ENCODE measurements at regions not wholly inside any gene's neighbourhood (a gene's known extent, or its start where the extent isn't known, plus 50 kb on each side); places are given as distances from the start of the nearest gene placed in this dataset.

DNA sequence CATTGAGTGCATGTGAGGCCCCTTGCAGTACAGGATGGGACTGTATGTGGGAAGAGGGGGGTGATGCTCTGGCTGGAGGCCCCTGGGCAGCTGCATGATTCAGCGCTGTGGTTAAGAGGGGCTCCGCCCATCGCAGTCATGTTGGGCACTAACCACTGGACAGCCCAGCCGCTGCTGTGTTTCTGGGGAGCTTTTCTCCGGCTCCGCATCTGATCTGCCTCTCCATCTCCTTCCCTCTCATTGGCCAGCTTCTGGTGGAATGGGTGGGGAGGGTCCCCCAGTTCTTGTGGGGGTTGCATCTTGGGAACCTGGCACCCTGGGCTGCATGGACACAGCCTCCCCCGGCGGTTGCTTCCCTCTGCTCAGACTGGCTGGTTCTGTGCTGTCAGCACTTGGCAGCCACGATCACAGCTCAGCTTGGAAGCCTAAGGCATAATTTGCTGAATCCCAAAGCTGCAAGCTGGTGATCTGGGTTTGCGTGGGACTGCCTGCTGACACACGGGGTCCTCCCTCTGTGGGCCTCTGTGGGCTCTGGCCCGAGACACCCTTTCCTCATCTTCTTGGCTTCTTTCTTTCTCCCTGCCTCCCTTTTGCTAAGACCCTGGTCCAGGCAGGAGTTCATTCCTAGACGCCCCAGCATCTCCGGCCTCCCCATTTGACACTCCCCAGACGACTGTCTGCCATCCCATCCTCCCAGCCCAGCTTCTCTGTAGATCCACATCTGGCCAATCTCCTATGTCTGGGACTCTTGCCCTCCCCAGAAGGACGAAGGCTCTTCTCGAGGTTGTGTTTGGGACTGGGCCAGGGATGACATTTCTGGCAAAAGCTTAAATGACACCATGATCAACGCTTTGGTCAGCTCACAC is 168.3 kb downstream of the SEC14L1 start:
- peak in 1 of 2 donors; percentile 33 for ATAC-seq (ENCODE audit: low read depth in 2 of 2)
- Histone ChIP-seq H3K27me3 (ENCODE audit: control insufficient read depth, insufficient read depth, low read length) (no peaks in the 10 kb centered on the region), H3K4me3 (ENCODE audit: low read depth, low read length) (no peak overlapping the region), H3K4me1 (ENCODE audit: control insufficient read depth, insufficient read depth, low read length, poor library complexity, severe bottlenecking) (no peaks in the 10 kb centered on the region), H3K27ac (ENCODE audit: insufficient read depth, low read length, poor library complexity, severe bottlenecking) (no peak overlapping the region), H3K36me3 (ENCODE audit: control insufficient read depth, insufficient read depth, low read length) (no peaks in the 10 kb centered on the region), H3K9me3 (ENCODE audit: control insufficient read depth in 2 of 2, low read length in 2 of 2) (no peaks in the 10 kb centered on the region)
- Mint-ChIP-seq H3K9me3 (no peaks in the 10 kb centered on the region), H3K4me1 (peaks cover 0 to 2% (median 0%) of the 10 kb centered on the region in 4 donors), H3K27ac (peak overlapping the region in 1 of 3 donors; percentile 76), H3K4me3 (no peak overlapping the region), H3K36me3 (no peaks in the 10 kb centered on the region), H3K27me3 (peaks cover 4% of the 10 kb centered on the region)
- no peak for DNase-seq

DNA sequence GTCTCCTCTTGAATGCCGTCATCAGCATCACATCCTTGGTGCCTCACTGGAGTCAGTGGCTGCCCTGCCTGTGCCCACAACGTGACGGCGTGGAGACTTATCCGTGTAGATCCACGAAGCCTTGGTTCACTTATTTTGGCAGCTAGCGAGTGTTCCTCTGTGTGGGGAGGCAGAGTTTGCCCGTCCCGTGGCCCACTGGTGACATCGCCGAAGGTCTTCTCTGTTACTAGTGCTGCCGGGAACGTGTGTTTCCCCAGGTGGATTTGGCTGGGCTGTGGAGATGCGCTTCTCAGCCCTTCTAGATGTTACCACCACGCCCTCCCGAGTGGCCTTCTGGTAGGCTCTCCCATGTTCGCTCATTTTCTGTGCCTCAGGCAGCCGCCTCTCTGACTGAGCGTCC is 169.6 kb downstream of the SEC14L1 start:
- H3K9me3 ChIP-seq (ENCODE audit: control insufficient read depth in 2 of 2, low read length in 2 of 2), result no peaks in the 10 kb centered on the region
- Mint-ChIP-seq H3K27ac (no peak overlapping the region), H3K27me3 (peaks cover 4% of the 10 kb centered on the region), H3K4me3 (no peak overlapping the region), H3K9me3 (no peaks in the 10 kb centered on the region), H3K36me3 (no peaks in the 10 kb centered on the region), H3K4me1 (peaks cover 0 to 2% (median 0%) of the 10 kb centered on the region in 4 donors)
- no peak for DNase-seq
- H3K4me1 ChIP-seq (ENCODE audit: control insufficient read depth, insufficient read depth, low read length, poor library complexity, severe bottlenecking), result no peaks in the 10 kb centered on the region
- no peak for ATAC-seq (ENCODE audit: low read depth in 2 of 2)
- no peaks in the 10 kb centered on the region for H3K27me3 ChIP-seq (ENCODE audit: control insufficient read depth, insufficient read depth, low read length)
- H3K4me3 ChIP-seq (ENCODE audit: low read depth, low read length), result no peak overlapping the region
- no peak overlapping the region for H3K27ac ChIP-seq (ENCODE audit: insufficient read depth, low read length, poor library complexity, severe bottlenecking)
- no peaks in the 10 kb centered on the region for H3K36me3 ChIP-seq (ENCODE audit: control insufficient read depth, insufficient read depth, low read length)

GRCh38 chr17:77311371-77311981 is 170.7 kb downstream of the SEC14L1 start:
- DNase-seq, result no peak
- no peak overlapping the region for H3K27ac Mint-ChIP-seq
- H3K36me3 ChIP-seq (ENCODE audit: control insufficient read depth, insufficient read depth, low read length), result no peaks in the 10 kb centered on the region

GRCh38 chr17:77312061-77312701 is 171.4 kb downstream of the SEC14L1 start:
- no peaks in the 10 kb centered on the region for H3K36me3 Mint-ChIP-seq
- H3K4me1 Mint-ChIP-seq, result peaks cover 0 to 2% (median 0%) of the 10 kb centered on the region in 4 donors
- no peak overlapping the region for H3K27ac Mint-ChIP-seq
- Histone ChIP-seq H3K27me3 (ENCODE audit: control insufficient read depth, insufficient read depth, low read length) (no peaks in the 10 kb centered on the region), H3K4me1 (ENCODE audit: control insufficient read depth, insufficient read depth, low read length, poor library complexity, severe bottlenecking) (no peaks in the 10 kb centered on the region), H3K27ac (ENCODE audit: insufficient read depth, low read length, poor library complexity, severe bottlenecking) (no peak overlapping the region), H3K36me3 (ENCODE audit: control insufficient read depth, insufficient read depth, low read length) (no peaks in the 10 kb centered on the region), H3K4me3 (ENCODE audit: low read depth, low read length) (no peak overlapping the region), H3K9me3 (ENCODE audit: control insufficient read depth in 2 of 2, low read length in 2 of 2) (no peaks in the 10 kb centered on the region)
- ATAC-seq (ENCODE audit: low read depth in 2 of 2) (no peak), DNase-seq (no peak)
- H3K27me3 Mint-ChIP-seq, result peaks cover 4% of the 10 kb centered on the region
- H3K4me3 Mint-ChIP-seq, result no peak overlapping the region
- no peaks in the 10 kb centered on the region for H3K9me3 Mint-ChIP-seq

More at GRCh38 chr17:77311371-77311981, 170.7 kb downstream of the SEC14L1 start:
- peaks cover 0 to 2% (median 0%) of the 10 kb centered on the region in 4 donors for H3K4me1 Mint-ChIP-seq
- ATAC-seq (ENCODE audit: low read depth in 2 of 2), result no peak
- no peaks in the 10 kb centered on the region for H3K36me3 Mint-ChIP-seq
- Histone ChIP-seq H3K4me3 (ENCODE audit: low read depth, low read length) (no peak overlapping the region), H3K27ac (ENCODE audit: insufficient read depth, low read length, poor library complexity, severe bottlenecking) (no peak overlapping the region), H3K4me1 (ENCODE audit: control insufficient read depth, insufficient read depth, low read length, poor library complexity, severe bottlenecking) (no peaks in the 10 kb centered on the region), H3K9me3 (ENCODE audit: control insufficient read depth in 2 of 2, low read length in 2 of 2) (no peaks in the 10 kb centered on the region), H3K27me3 (ENCODE audit: control insufficient read depth, insufficient read depth, low read length) (no peaks in the 10 kb centered on the region)
- H3K9me3 Mint-ChIP-seq, result no peaks in the 10 kb centered on the region
- peaks cover 4% of the 10 kb centered on the region for H3K27me3 Mint-ChIP-seq
- no peak overlapping the region for H3K4me3 Mint-ChIP-seq

- no peaks in the 10 kb centered on the region for H3K27me3 ChIP-seq (ENCODE audit: control insufficient read depth, insufficient read depth, low read length)
- no peak overlapping the region for H3K4me3 ChIP-seq (ENCODE audit: low read depth, low read length)
- H3K4me1 ChIP-seq (ENCODE audit: control insufficient read depth, insufficient read depth, low read length, poor library complexity, severe bottlenecking), result no peaks in the 10 kb centered on the region
- DNase-seq, result no peak
- H3K4me3 Mint-ChIP-seq, result no peak overlapping the region
- no peak for ATAC-seq (ENCODE audit: low read depth in 2 of 2)
- H3K27ac ChIP-seq (ENCODE audit: insufficient read depth, low read length, poor library complexity, severe bottlenecking), result no peak overlapping the region
- peaks cover 0 to 2% (median 0%) of the 10 kb centered on the region in 4 donors for H3K4me1 Mint-ChIP-seq
- no peaks in the 10 kb centered on the region for H3K9me3 ChIP-seq (ENCODE audit: control insufficient read depth in 2 of 2, low read length in 2 of 2)
- no peaks in the 10 kb centered on the region for H3K36me3 ChIP-seq (ENCODE audit: control insufficient read depth, insufficient read depth, low read length)
- H3K27me3 Mint-ChIP-seq, result peaks cover 4% of the 10 kb centered on the region
- H3K36me3 Mint-ChIP-seq, result no peaks in the 10 kb centered on the region
- H3K9me3 Mint-ChIP-seq, result no peaks in the 10 kb centered on the region
- no peak overlapping the region for H3K27ac Mint-ChIP-seq
Observed at GRCh38 chr17:77312786-77313599, 172.2 kb downstream of the SEC14L1 start.

DNA sequence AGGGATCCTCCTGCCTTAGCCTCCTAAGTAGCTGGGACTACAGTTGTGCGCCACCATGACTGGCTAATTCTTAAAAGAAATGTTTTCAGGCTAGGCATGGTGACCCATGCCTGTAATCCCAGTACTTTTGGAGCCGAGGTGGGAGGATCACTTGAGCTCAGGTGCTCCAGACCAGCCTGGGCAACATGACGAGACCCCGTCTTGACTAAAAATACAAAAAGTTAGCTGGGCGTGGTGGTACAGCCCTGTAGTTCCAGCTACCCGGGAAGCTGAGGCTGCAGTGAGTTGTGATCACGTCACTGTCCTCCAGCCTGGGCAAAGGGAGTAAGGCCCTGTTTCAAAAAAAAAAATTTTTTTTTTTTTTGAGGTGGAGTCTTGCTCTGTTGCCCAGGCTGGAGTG is 173.1 kb downstream of the SEC14L1 start:
- DNase-seq, result no peak
- H3K9me3 Mint-ChIP-seq, result no peaks in the 10 kb centered on the region
- peaks cover 0 to 5% (median 0%) of the 10 kb centered on the region in 4 donors for H3K4me1 Mint-ChIP-seq
- Histone ChIP-seq H3K4me3 (ENCODE audit: low read depth, low read length) (no peak overlapping the region), H3K27me3 (ENCODE audit: control insufficient read depth, insufficient read depth, low read length) (no peaks in the 10 kb centered on the region), H3K9me3 (ENCODE audit: control insufficient read depth in 2 of 2, low read length in 2 of 2) (no peaks in the 10 kb centered on the region), H3K36me3 (ENCODE audit: control insufficient read depth, insufficient read depth, low read length) (no peaks in the 10 kb centered on the region), H3K4me1 (ENCODE audit: control insufficient read depth, insufficient read depth, low read length, poor library complexity, severe bottlenecking) (no peaks in the 10 kb centered on the region), H3K27ac (ENCODE audit: insufficient read depth, low read length, poor library complexity, severe bottlenecking) (no peak overlapping the region)
- H3K27me3 Mint-ChIP-seq, result peaks cover 4% of the 10 kb centered on the region
- H3K4me3 Mint-ChIP-seq, result no peak overlapping the region
- ATAC-seq (ENCODE audit: low read depth in 2 of 2), result no peak
- H3K27ac Mint-ChIP-seq, result no peak overlapping the region
- H3K36me3 Mint-ChIP-seq, result no peaks in the 10 kb centered on the region

DNA sequence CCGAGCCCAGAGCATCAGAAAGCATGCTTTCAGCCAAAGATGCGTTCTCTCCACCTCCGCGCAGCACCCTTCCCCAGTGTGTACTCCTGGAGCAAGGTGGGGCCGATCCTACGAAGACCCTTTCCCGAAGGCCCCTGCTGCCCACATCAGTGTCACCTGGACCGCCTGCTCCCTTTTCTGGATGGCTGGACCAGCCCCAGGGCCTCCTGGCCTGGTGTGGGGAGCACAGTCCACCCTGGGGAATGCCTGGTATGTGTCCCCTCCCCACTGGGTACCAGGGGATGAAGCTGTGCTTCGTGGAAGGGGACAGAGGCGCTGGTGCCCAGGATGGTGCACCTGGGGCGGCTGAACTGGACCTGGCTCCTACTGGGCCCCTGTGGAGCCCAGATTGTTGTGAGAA is 173.8 kb downstream of the SEC14L1 start:
- Mint-ChIP-seq H3K4me1 (peaks cover 0 to 13% (median 2%) of the 10 kb centered on the region in 4 donors), H3K27me3 (peaks cover 4% of the 10 kb centered on the region), H3K27ac (no peak overlapping the region), H3K36me3 (no peaks in the 10 kb centered on the region), H3K9me3 (no peaks in the 10 kb centered on the region), H3K4me3 (no peak overlapping the region)
- H3K4me1 ChIP-seq (ENCODE audit: control insufficient read depth, insufficient read depth, low read length, poor library complexity, severe bottlenecking), result peaks cover 6% of the 10 kb centered on the region
- H3K27me3 ChIP-seq (ENCODE audit: control insufficient read depth, insufficient read depth, low read length), result no peaks in the 10 kb centered on the region
- ATAC-seq (ENCODE audit: low read depth in 2 of 2) (no peak), DNase-seq (no peak)
- H3K9me3 ChIP-seq (ENCODE audit: control insufficient read depth in 2 of 2, low read length in 2 of 2), result no peaks in the 10 kb centered on the region
- H3K27ac ChIP-seq (ENCODE audit: insufficient read depth, low read length, poor library complexity, severe bottlenecking), result no peak overlapping the region
- H3K4me3 ChIP-seq (ENCODE audit: low read depth, low read length), result no peak overlapping the region
- no peaks in the 10 kb centered on the region for H3K36me3 ChIP-seq (ENCODE audit: control insufficient read depth, insufficient read depth, low read length)
